GM10266 (cell line): ENCODE measurements at regions not wholly inside any gene's neighbourhood (a gene's known extent, or its start where the extent isn't known, plus 50 kb on each side); places are given as distances from the start of the nearest gene placed in this dataset.
"Not testable (repeated sequence)": the region's sequence is repeated elsewhere in the genome, so short reads cannot be mapped to it uniquely, and the experiment has no call there.

Experiments used
- DNase-seq: peaks from one replicate; pipeline ENCODE4 v3.0.0; 2012; ENCODE audit errors: extremely low spot score
- CTCF ChIP-seq: IDR thresholded peaks from 2 replicates; pipeline ENCODE4 v1.5.1; 2012; ENCODE audit warnings: mild to moderate bottlenecking, low read depth; ENCODE audit not compliant: control insufficient read depth, insufficient read depth; ENCODE audit errors: missing control alignments

- DNase-seq: no peak
- no peak for TF ChIP-seq CTCF
Measured at GRCh38 chr9:110029429-110029955, 178.5 kb downstream of the C9orf152 start.

- TF ChIP-seq CTCF: no peak
- DNase-seq: no peak
Measured at GRCh38 chr9:110029956-110030480, 177.9 kb downstream of the C9orf152 start.

- TF ChIP-seq CTCF: no peak
- no peak for DNase-seq
Measured at GRCh38 chr9:110030632-110031031, 177.3 kb downstream of the C9orf152 start.

GRCh38 chr9:110031511-110032173, 176.3 kb downstream of the C9orf152 start:
- DNase-seq: no peak
- TF ChIP-seq CTCF: no peak

GRCh38 chr9:110032532-110032931, 175.4 kb downstream of the C9orf152 start:
- not testable (repeated sequence) for DNase-seq

- no peak for TF ChIP-seq CTCF
Measured at GRCh38 chr9:110033869-110034268, 174.1 kb downstream of the C9orf152 start.

GRCh38 chr9:110036286-110036685, 171.7 kb downstream of the C9orf152 start:
- no peak for DNase-seq

More at GRCh38 chr9:110033869-110034268, 174.1 kb downstream of the C9orf152 start:
- DNase-seq: no peak

More at GRCh38 chr9:110036286-110036685, 171.7 kb downstream of the C9orf152 start:
- no peak for TF ChIP-seq CTCF
